CD14-positive monocyte (primary cell): ENCODE measurements at regions not wholly inside any gene's neighbourhood (a gene's known extent, or its start where the extent isn't known, plus 50 kb on each side); places are given as distances from the start of the nearest gene placed in this dataset.

Experiments
- DNase-seq, 3 donors: peaks; one replicate each; pipeline ENCODE4 v3.0.0-alpha.2; 2011 to 2022
- H2AFZ ChIP-seq: 2 replicates; pipeline ENCODE4 v1.6.0; 2012; ENCODE audit warnings: mild to moderate bottlenecking, low read depth, low read length, inconsistent platforms; ENCODE audit not compliant: insufficient read depth, poor library complexity, severe bottlenecking
- H3K27ac ChIP-seq, 2 donors: 1 replicate in 1 of 2; 2 replicates in 1 of 2; pipeline ENCODE4 v1.5.1; 2012 to 2013; ENCODE audit warnings: low read length in 2 of 2, control low read depth in 1 of 2, inconsistent platforms in 1 of 2, low read depth in 1 of 2, mild to moderate bottlenecking in 1 of 2
- H3K27me3 ChIP-seq, 2 donors: one replicate each; pipeline versions ENCODE4 v1.6.0 to v1.6.1; 2011 to 2013; ENCODE audit warnings: low read length in 2 of 2; ENCODE audit not compliant: control insufficient read depth in 2 of 2, insufficient read depth in 2 of 2
- H3K36me3 ChIP-seq, 2 donors: replicated peaks in 1 of 2; 1 replicate in 1 of 2; 2 replicates in 1 of 2; pipeline versions ENCODE4 v1.5.1 to v1.6.1; 2012 to 2013; ENCODE audit warnings: low read length in 2 of 2, control low read depth in 1 of 2, inconsistent platforms in 1 of 2, mild to moderate bottlenecking in 1 of 2; ENCODE audit not compliant: insufficient read depth in 2 of 2, control insufficient read depth in 1 of 2
- H3K4me1 ChIP-seq, 2 donors: 1 replicate in 1 of 2; 2 replicates in 1 of 2; pipeline versions ENCODE4 v1.5.1 to v1.6.1; 2012 to 2013; ENCODE audit warnings: low read length in 2 of 2, control low read depth in 1 of 2, inconsistent platforms in 1 of 2, mild to moderate bottlenecking in 1 of 2, moderate library complexity in 1 of 2; ENCODE audit not compliant: insufficient read depth in 2 of 2, control insufficient read depth in 1 of 2
- H3K4me2 ChIP-seq: replicated peaks from 2 replicates; pipeline ENCODE3; 2012; ENCODE audit warnings: low read length, moderate library complexity, mild to moderate bottlenecking; ENCODE audit not compliant: poor library complexity, severe bottlenecking; ENCODE audit errors: extremely low read depth
- H3K4me3 ChIP-seq, 3 experiments: fragments of 200-600 bp in 1 of 3; sonication (generic) in 1 of 3; replicated peaks in 1 of 3; 1 replicate in 2 of 3; 2 replicates in 1 of 3; pipeline ENCODE4 v1.5.1; 2011 to 2013; ENCODE audit warnings: low read length in 3 of 3, mild to moderate bottlenecking in 3 of 3, control low read depth in 2 of 3, low read depth in 2 of 3, inconsistent platforms in 1 of 3, moderate library complexity in 1 of 3
- H3K79me2 ChIP-seq: 2 replicates; pipeline ENCODE4 v1.6.0; 2012; ENCODE audit warnings: mild to moderate bottlenecking, control low read depth, inconsistent platforms, low read length, moderate library complexity; ENCODE audit not compliant: insufficient read depth
- H3K9ac ChIP-seq: 2 replicates; pipeline ENCODE4 v1.6.0; 2017; ENCODE audit warnings: low read length, mild to moderate bottlenecking; ENCODE audit not compliant: insufficient read depth, poor library complexity, severe bottlenecking
- H3K9me3 ChIP-seq, 2 donors: replicated peaks in 1 of 2; 1 replicate in 1 of 2; 2 replicates in 1 of 2; pipeline versions ENCODE4 v1.5.1 to v1.6.1; 2012 to 2013; ENCODE audit warnings: low read length in 2 of 2, control low read depth in 1 of 2; ENCODE audit not compliant: control insufficient read depth in 1 of 2, insufficient read depth in 1 of 2
- H4K20me1 ChIP-seq: 2 replicates; pipeline ENCODE4 v1.6.0; 2012; ENCODE audit warnings: mild to moderate bottlenecking, low read length, control low read depth, moderate library complexity; ENCODE audit not compliant: insufficient read depth
- H3K27ac Mint-ChIP-seq, 7 donors: one replicate each; pipeline ENCODE4 v1.8.0; 2020; ENCODE audit warnings: mild to moderate bottlenecking in 7 of 7, mixed read lengths in 7 of 7, moderate library complexity in 6 of 7, inconsistent platforms in 2 of 7
- H3K27me3 Mint-ChIP-seq, 3 donors: one replicate each; pipeline ENCODE4 v1.8.0; 2021 to 2022; ENCODE audit warnings: low read depth in 3 of 3, mild to moderate bottlenecking in 3 of 3, mixed read lengths in 3 of 3, moderate library complexity in 3 of 3, inconsistent platforms in 1 of 3
- H3K36me3 Mint-ChIP-seq, 2 donors: one replicate each; pipeline ENCODE4 v1.8.0; 2020; ENCODE audit warnings: mixed read lengths in 2 of 2, inconsistent platforms in 1 of 2, mild to moderate bottlenecking in 1 of 2
- H3K4me1 Mint-ChIP-seq: one replicate; pipeline ENCODE4 v1.8.0; 2020; ENCODE audit warnings: mild to moderate bottlenecking, mixed read lengths
- H3K4me3 Mint-ChIP-seq, 2 donors: one replicate each; pipeline ENCODE4 v1.8.0; 2020; ENCODE audit warnings: mild to moderate bottlenecking in 2 of 2, mixed read lengths in 2 of 2, moderate library complexity in 1 of 2
- H3K9me3 Mint-ChIP-seq, 7 donors: one replicate each; pipeline ENCODE4 v1.8.0; 2020 to 2022; ENCODE audit warnings: mixed read lengths in 7 of 7, mild to moderate bottlenecking in 6 of 7, moderate library complexity in 6 of 7, inconsistent platforms in 2 of 7
- WGBS: methylation state at CpG from one replicate; pipeline ENCODE4 v1.1.5; 2013; ENCODE audit warnings: missing lambda C conversion rate; ENCODE audit not compliant: insufficient coverage; 5-methylcytosine and 5-hydroxymethylcytosine counted together
- intact Hi-C, 2 donors: fragments of 100-400 bp; cut with micrococcal nuclease; formaldehyde crosslinking; loops; one replicate each; pipeline versions ENCODE4 v1.15.0 to v1.15.1; 2023
- TF ChIP-seq, protein P1 (sequence below): fragments of 200-600 bp; IDR thresholded peaks from one replicate; pipeline ENCODE4 v1.8.0; 2022; ENCODE audit warnings: antibody characterized with exemption, mild to moderate bottlenecking

DNA sequence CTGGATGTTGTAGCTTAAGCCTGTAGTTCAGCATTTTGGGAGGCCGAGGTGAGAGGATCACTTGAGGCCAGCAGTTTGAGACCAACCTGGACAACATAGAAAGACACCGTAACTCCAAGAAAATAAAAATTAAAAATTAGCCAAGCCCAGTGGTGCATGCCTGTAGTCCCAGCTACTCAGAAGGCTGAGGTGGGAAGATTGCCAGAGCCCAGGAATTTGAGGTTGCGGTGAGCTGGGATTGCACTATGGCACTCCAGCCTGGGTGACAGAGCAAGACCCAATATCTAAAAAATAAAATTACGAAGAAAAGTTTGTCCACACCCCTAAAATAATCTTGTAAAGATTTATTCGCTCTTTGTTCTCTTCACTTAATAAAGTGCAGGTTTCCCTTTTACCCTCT lies 951.0 kb downstream of the TYW1 start:
- H3K27ac Mint-ChIP-seq = no peak overlapping the region
- Histone ChIP-seq H3K9ac (no peak overlapping the region), H3K4me3 (no peak overlapping the region), H4K20me1 (no peaks in the 10 kb centered on the region), H3K79me2 (no peaks in the 10 kb centered on the region), H3K27ac (no peak overlapping the region), H3K4me1 (no peaks in the 10 kb centered on the region), H3K36me3 (no peaks in the 10 kb centered on the region), H3K9me3 (peaks cover 19 to 46% of the 10 kb centered on the region in 2 donors), H3K4me2 (no peak overlapping the region), H3K27me3 (no peaks in the 10 kb centered on the region), H2AFZ (no peak overlapping the region)
- WGBS = 100% methylated on average over 1 of the region's 5 CpGs
- H3K4me3 Mint-ChIP-seq = no peak overlapping the region
- H3K9me3 Mint-ChIP-seq = peaks cover 13 to 52% (median 20%) of the 10 kb centered on the region in 7 donors
- DNase-seq = no peak
- no peaks in the 10 kb centered on the region for H3K4me1 Mint-ChIP-seq
- TF ChIP-seq, protein P1, sequence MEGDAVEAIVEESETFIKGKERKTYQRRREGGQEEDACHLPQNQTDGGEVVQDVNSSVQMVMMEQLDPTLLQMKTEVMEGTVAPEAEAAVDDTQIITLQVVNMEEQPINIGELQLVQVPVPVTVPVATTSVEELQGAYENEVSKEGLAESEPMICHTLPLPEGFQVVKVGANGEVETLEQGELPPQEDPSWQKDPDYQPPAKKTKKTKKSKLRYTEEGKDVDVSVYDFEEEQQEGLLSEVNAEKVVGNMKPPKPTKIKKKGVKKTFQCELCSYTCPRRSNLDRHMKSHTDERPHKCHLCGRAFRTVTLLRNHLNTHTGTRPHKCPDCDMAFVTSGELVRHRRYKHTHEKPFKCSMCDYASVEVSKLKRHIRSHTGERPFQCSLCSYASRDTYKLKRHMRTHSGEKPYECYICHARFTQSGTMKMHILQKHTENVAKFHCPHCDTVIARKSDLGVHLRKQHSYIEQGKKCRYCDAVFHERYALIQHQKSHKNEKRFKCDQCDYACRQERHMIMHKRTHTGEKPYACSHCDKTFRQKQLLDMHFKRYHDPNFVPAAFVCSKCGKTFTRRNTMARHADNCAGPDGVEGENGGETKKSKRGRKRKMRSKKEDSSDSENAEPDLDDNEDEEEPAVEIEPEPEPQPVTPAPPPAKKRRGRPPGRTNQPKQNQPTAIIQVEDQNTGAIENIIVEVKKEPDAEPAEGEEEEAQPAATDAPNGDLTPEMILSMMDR = no peak
- intact Hi-C loops = no loop called here
- H3K36me3 Mint-ChIP-seq = no peaks in the 10 kb centered on the region
- peaks cover 0 to 1% (median 0%) of the 10 kb centered on the region in 3 donors for H3K27me3 Mint-ChIP-seq

DNA sequence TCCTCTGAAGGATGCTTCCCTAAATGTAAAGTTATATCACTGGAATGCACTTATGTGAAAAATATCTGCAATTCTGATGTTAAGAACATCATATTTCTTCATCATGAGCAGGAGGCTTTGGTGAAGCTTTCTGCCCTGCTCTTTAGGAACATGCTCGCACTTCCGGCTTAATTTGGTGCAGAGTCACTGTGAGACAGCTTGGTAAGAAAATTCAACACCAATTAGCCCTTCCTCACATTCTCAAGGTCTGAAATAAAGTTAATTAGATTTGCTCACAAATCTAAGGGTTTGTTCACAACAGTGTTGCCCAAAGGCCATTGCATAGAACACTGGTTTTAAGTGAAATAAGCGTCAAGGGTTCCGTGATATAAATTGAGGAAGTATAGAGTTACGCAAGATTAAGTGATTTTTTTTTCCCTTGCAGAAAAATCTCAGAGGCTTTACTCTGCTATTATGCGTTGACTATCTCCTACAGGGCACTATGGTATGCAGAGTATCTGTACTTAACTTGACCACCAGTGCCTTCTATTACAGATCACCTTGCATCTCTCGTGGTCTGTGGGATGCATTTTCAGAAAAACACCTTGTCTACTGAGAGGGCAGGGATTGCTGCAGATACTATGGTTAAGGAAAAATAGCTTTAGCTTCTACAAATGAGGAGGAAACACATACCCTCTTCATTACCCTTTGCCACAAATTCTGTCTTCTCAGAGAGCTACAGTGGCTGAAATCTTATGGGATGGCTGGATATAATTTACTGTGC lies 953.9 kb downstream of the TYW1 start:
- no peak overlapping the region for H3K27ac Mint-ChIP-seq
- H3K4me2 ChIP-seq = no peak overlapping the region
- TF ChIP-seq, protein P1 = no peak
- no peak overlapping the region for H3K4me3 Mint-ChIP-seq
- no peak for DNase-seq
- no peaks in the 10 kb centered on the region for H3K4me1 Mint-ChIP-seq
- H3K27me3 ChIP-seq = no peaks in the 10 kb centered on the region
- WGBS = no CpG with 5 or more reads among the region's 7 CpGs
- H3K9me3 ChIP-seq = peaks cover 6 to 30% of the 10 kb centered on the region in 2 donors
- no peaks in the 10 kb centered on the region for H3K36me3 ChIP-seq
- H3K4me3 ChIP-seq = no peak overlapping the region
- intact Hi-C loops = no loop called here
- H3K4me1 ChIP-seq = no peaks in the 10 kb centered on the region
- no peak overlapping the region for H2AFZ ChIP-seq
- H4K20me1 ChIP-seq = no peaks in the 10 kb centered on the region
- H3K27me3 Mint-ChIP-seq = no peaks in the 10 kb centered on the region
- no peaks in the 10 kb centered on the region for H3K36me3 Mint-ChIP-seq
- H3K27ac ChIP-seq = no peak overlapping the region
- H3K9ac ChIP-seq = no peak overlapping the region
- H3K79me2 ChIP-seq = no peaks in the 10 kb centered on the region
- H3K9me3 Mint-ChIP-seq = peaks cover 8 to 45% (median 22%) of the 10 kb centered on the region in 7 donors
